ENCODE measurements at regions not wholly inside any gene's neighbourhood (a gene's known extent, or its start where the extent isn't known, plus 50 kb on each side); places are given as distances from the start of the nearest gene placed in this dataset.
A peak's percentile ranks its signal among the peaks of the same experiment; 100 is the strongest.

GRCh38 chr20:52864916-52865605 lies 107.1 kb upstream of the TSHZ2 start:
- DNase-seq (ENCODE audit: low read depth) = no peak

GRCh38 chr20:52859156-52859876 lies 112.8 kb upstream of the TSHZ2 start:
- peak; percentile 74 for DNase-seq (ENCODE audit: low read depth)

DNA sequence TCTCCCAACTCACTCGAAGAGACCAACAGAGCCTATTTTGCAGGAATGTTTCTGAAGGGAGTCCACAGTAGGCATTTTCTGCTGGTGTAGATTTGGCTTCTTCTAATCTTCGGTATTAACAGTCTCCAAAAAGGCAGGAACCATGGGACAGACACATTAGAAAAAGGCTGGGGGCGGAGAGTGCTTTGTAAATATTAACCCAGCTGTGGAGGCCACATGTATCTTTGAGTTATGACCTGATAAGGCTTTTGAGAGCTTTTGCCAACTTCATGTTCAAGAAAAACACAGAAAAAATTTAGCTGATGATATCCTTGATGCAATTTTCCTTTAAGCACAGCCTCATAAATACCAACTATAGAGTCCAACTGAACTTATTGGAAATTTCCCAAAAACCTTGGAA lies 119.4 kb upstream of the TSHZ2 start:
- no peak for DNase-seq (ENCODE audit: low read depth)

- DNase-seq (ENCODE audit: low read depth) = no peak
Observed at GRCh38 chr20:52847731-52848359, 124.3 kb upstream of the TSHZ2 start.

DNA sequence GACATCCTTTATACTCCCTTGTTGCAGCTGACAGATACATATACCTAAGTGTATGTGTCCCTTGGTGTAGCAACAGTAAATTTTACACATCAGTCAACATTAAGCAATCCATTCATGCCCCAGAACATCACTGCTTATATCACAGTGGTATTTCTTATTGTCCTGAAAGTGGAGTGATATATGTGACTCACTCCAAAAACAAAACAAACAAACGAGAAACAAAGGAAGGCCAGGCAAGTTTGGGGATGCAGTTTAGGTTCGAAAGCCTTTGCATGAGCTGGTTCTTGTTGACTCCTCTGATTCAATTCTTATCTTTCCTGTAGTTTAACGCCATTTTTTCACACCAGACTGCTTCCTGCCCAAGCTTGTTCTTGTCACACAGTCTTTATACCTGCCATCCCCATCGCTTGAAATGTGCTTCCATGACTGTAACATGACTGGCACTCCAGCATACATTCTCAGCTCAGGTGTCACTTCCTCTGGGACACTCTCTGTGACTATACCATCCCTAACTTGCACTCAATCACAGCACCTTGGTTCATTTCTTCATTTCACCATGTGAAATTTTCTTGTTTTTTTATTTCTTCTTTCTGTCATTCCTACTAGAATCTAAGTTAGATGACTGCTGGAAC lies 125.0 kb upstream of the TSHZ2 start:
- DNase-seq (ENCODE audit: low read depth) = peak; percentile 5

- DNase-seq (ENCODE audit: low read depth) = no peak
Observed at GRCh38 chr20:52845044-52845443, 127.1 kb upstream of the TSHZ2 start.

GRCh38 chr20:52843425-52843824 lies 128.7 kb upstream of the TSHZ2 start:
- no peak for DNase-seq (ENCODE audit: low read depth)

DNA sequence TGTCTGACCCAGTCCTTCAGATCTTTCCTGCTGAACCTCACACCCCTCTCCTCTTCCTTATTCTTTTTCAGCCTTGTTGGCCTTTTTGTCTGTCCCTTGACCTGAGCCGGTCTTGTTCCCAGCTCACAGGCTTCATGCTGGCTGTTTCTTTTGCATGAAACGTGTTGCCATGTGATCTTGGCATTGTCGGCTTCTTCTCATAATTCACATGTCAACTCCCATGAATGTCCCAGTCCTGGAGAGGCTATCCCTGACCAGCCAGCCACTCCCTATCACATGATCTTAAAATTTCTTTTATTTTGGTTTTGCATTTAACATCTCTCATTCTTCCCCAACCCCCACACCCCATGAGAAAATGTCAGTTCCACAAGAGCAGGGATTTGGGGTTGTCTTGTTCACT lies 131.2 kb upstream of the TSHZ2 start:
- DNase-seq (ENCODE audit: low read depth) = no peak

- no peak for DNase-seq (ENCODE audit: low read depth)
Observed at GRCh38 chr20:52840041-52840440, 132.1 kb upstream of the TSHZ2 start.

DNA sequence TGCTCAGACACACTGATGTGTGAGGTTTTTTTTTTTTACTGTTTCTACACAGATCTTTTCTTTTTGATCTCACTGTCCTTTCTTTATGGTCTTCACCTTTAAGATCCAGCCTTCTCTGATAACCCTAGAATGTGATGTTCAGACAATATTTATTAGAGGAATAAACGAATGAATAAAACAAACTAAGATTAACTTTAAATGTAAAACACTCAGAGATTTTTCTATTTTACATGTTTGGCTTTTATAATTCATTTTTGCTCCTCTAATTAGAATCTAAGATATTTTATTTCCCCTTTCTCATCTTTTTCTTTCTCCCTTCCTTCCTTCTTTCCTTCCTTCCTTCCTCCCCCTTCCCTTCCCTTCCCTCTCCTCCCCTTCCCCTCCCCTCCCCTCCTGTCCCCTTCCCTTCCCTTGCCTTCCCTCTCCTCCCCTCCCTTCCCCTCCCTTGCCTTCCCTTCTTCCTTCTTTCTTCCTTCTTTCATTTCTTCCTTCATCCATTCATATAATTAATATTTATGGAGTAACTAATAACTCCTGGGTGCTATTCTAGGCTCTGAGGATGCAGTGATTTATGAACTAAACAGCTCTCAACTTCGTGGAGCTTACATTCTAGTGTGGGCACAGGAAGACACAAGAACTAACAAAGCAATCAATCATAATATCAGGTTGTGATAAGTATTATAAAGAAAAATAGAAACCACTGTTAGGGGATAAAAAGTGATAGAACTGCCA lies 133.5 kb upstream of the TSHZ2 start:
- DNase-seq (ENCODE audit: low read depth) = no peak

GRCh38 chr20:52837378-52837777 lies 134.8 kb upstream of the TSHZ2 start:
- DNase-seq (ENCODE audit: low read depth) = no peak

GRCh38 chr20:52833901-52834300 lies 138.3 kb upstream of the TSHZ2 start:
- no peak for DNase-seq (ENCODE audit: low read depth)

DNA sequence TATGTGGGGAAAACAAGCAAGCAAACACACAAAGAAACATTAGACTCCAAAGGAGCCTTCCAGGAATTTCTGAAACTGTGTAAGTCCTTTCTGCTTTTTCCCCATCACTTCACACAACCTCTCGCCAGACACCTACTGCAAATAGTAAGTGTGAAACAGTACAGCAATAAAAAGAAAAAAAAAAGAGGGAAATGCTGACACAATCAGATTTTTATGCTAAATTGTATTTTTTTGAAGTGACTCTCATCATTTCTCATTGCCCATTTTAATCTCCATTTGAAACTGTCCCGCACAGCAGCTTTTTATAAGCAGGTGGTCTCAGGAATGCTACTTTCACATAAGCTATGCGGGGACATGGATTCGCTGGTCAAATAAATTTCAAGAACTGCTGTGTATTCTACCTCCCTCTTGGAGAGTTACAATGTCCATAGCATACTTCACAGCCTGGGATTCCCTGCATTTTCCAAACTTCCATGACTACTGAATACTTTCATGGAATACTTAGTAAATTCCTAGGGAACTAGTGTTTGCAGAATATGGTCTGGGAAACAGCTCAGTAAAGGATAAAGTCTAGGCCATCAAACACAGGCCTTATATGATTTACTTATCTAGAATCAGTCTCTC lies 139.9 kb upstream of the TSHZ2 start:
- DNase-seq (ENCODE audit: low read depth) = no peak

DNA sequence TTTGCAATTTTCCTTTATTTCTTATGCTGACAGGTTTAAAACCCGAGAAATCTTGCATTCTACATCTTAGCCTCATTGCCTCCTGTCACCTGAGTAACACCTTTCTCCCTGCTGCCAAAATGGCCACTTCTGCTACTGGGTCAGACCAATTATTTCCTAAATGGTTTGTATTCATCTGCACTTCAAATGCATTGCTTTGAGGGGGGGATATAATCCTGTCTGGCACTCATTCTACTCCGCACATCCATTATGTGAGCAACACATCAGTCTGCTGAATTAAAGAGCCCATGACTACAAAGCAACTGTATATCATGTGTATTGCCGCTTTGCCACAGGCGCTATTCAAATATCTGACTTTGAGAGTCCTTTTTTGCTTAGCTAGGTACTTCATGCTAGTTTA lies 141.6 kb upstream of the TSHZ2 start:
- no peak for DNase-seq (ENCODE audit: low read depth)

GRCh38 chr20:52829111-52829510 lies 143.0 kb upstream of the TSHZ2 start:
- no peak for DNase-seq (ENCODE audit: low read depth)

DNA sequence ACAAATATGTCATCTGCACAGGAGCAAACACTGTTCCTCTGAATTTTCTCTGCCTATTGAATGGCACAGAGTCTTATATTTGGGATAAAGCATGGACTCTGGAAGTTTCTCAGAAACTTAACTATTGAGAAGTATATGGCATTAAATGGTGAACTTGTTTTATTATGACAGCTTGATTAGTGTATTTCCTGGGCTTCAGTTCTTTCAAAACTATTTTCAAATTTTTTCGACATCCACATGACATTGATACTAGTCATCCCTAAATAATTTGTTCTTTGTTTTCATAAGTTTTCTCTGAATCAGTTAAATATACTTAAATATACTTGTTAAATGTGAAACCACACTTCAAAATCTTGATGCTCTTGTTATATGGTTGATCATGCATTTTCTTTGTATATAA lies 144.0 kb upstream of the TSHZ2 start:
- no peak for DNase-seq (ENCODE audit: low read depth)

DNA sequence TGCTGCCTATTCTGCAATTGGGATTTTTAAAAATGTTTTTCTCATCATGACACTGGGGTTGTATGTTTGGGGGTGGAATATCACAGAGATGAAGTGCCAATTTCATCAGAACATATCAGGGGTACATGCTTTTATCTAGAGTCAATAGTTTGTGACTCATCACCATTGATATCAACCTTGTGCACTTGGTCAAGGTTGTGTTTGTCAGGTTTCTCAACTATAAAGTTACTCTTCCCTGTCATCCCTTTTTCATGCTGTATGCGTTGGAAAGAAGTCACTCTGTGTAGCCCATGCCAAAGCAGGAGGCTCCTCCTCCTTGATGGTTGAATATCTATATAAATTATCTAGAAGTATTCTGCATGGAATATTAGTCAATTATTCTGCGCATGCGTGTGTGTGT lies 145.4 kb upstream of the TSHZ2 start:
- DNase-seq (ENCODE audit: low read depth) = no peak

- DNase-seq (ENCODE audit: low read depth) = no peak
Observed at GRCh38 chr20:52826321-52826720, 145.8 kb upstream of the TSHZ2 start.

- peak; percentile 4 for DNase-seq (ENCODE audit: low read depth)
Observed at GRCh38 chr20:52824494-52825216, 147.5 kb upstream of the TSHZ2 start.

- no peak for DNase-seq (ENCODE audit: low read depth)
Observed at GRCh38 chr20:52823303-52823702, 148.9 kb upstream of the TSHZ2 start.

Measured in Daoy (cell line).